Mammary epithelial cell (primary cell): ENCODE measurements at regions not wholly inside any gene's neighbourhood (a gene's known extent, or its start where the extent isn't known, plus 50 kb on each side); places are given as distances from the start of the nearest gene placed in this dataset.

Experiments
- CTCF ChIP-seq, 2 donors: IDR thresholded peaks in 1 of 2; conservative IDR thresholded peaks in 1 of 2; 2 replicates each; pipeline ENCODE4 v1.5.1; 2011 to 2012; ENCODE audit warnings: inconsistent platforms in 2 of 2, low read length in 2 of 2, mild to moderate bottlenecking in 2 of 2, control low read depth in 1 of 2, low read depth in 1 of 2; ENCODE audit not compliant: insufficient read depth in 1 of 2; ENCODE audit errors: extremely low read depth in 1 of 2
- EZH2 ChIP-seq: IDR thresholded peaks from 2 replicates; pipeline ENCODE4 v1.6.1; 2012; ENCODE audit warnings: low read length, inconsistent platforms, borderline replicate concordance

- TF ChIP-seq CTCF (conservative IDR thresholded peaks at IDR 0.05 in 1 of 2, IDR thresholded peaks at IDR 0.05 in 1 of 2; ENCODE audit: extremely low read depth in 1 of 2, insufficient read depth in 1 of 2, low read depth in 1 of 2, low read length in 2 of 2) (no peak), EZH2 (no peak)
Observed at GRCh38 chr13:112324116-112324515, 52.0 kb upstream of the SPACA7 start.
